ENCODE measurements at regions not wholly inside any gene's neighbourhood (a gene's known extent, or its start where the extent isn't known, plus 50 kb on each side); places are given as distances from the start of the nearest gene placed in this dataset.

- TF ChIP-seq RELA (IDR thresholded peaks at IDR 0.05; ENCODE audit: borderline replicate concordance, partially characterized antibody) (no peak), HDAC2 (IDR thresholded peaks at IDR 0.05) (no peak), CTCF (IDR thresholded peaks at IDR 0.05 in 2 of 3, conservative IDR thresholded peaks at IDR 0.05 in 1 of 3; ENCODE audit: control insufficient read depth in 2 of 3, extremely low read depth in 1 of 3, insufficient read depth in 1 of 3, low read depth in 3 of 3, low read length in 3 of 3) (no peak), POLR2A (IDR thresholded peaks at IDR 0.05; ENCODE audit: low read depth, low read length) (no peak), EZH2 (IDR thresholded peaks at IDR 0.05; ENCODE audit: borderline replicate concordance, control insufficient read depth, low read depth, low read length) (no peak), RAD21 (IDR thresholded peaks at IDR 0.05; ENCODE audit: insufficient read depth, low read depth, low read length) (no peak), BHLHE40 (IDR thresholded peaks at IDR 0.05; ENCODE audit: borderline replicate concordance in 1 of 2, low read depth in 2 of 2, low read length in 1 of 2) (no peak), MXI1 (IDR thresholded peaks at IDR 0.05; ENCODE audit: low read depth, low read length) (no peak), MTA2 (IDR thresholded peaks at IDR 0.05; ENCODE audit: low read depth) (no peak), JUND (IDR thresholded peaks at IDR 0.05; ENCODE audit: low read depth, low read length) (no peak), SP1 (IDR thresholded peaks at IDR 0.05; ENCODE audit: low read depth, low read length) (no peak), SIX5 (IDR thresholded peaks at IDR 0.05; ENCODE audit: low read depth, low read length, severe bottlenecking) (no peak)
These were observed 444.4 kb upstream of the DAB1 start for GRCh38 chr1:57868239-57868638.

Measured in GM12878 (cell line).